HG02938 (cell line): ENCODE measurements at regions not wholly inside any gene's neighbourhood (a gene's known extent, or its start where the extent isn't known, plus 50 kb on each side); places are given as distances from the start of the nearest gene placed in this dataset.

ENCODE experiments used
- ATAC-seq: cut with Tn5 transposase; IDR thresholded peaks from one replicate; pipeline ENCODE4 v1.9.1; 2021; ENCODE audit warnings: mild to moderate bottlenecking, moderate library complexity; ENCODE audit not compliant: unreplicated experiment

- no peak for ATAC-seq
Measured at GRCh38 chr20:21583486-21584168, 69.8 kb upstream of the NKX2-2 start.

DNA sequence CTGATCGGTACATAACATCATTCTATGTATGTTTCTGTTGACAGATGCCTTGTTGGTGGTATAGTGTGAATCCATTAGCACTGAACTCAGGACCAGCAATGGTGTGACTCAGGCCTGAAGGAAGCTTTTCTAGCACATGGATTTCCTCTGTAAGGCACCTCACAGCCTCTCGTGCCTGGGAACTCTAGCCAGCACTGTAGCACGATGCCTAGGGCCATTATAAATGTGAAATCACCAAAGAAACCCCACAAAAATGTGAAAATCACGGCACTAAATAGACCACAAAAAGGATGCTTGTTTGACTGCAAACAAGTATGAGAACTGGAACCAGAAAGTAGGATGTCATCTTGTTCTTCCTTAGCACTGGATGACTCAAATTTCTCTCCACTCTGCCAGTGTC lies 63.7 kb upstream of the NKX2-2 start:
- no peak for ATAC-seq

DNA sequence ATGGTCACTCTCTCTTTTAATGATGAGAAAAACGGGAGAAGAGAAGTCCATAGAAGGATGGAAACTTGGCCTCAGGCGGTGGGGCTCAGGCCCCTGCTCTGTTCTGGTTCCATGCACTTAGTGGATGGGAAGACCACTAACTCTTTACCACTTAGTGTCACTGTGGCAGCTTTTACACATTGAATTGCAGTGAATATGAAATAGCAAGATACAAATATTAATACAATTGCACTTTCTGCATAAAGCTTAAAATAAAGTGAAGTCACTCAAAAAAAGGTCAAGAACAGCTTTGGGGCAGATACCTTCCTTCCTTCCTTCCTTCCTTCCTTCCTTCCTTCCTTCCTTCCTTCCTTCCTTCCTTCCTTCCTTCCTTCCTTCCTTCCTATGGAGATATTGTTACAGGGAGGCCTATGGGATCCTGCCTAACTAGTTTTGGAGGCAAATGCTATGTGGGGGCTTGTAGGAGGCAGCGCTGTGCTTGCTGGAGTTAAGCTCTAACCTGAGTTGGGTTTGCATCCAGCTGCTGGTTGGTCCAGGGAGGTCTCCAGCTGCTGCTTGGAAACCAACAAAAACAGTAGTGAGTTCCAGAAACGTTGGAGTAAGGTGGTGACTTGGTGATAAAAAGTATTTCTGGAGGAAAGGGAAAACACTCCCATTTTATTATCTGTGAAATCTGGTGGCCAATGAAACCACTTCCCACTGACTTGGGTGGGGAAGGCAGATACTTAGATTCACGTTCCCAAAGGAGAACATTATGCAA lies 62.3 kb upstream of the NKX2-2 start:
- no peak for ATAC-seq

GRCh38 chr20:21575167-21575566 lies 61.3 kb upstream of the NKX2-2 start:
- ATAC-seq, result no peak

DNA sequence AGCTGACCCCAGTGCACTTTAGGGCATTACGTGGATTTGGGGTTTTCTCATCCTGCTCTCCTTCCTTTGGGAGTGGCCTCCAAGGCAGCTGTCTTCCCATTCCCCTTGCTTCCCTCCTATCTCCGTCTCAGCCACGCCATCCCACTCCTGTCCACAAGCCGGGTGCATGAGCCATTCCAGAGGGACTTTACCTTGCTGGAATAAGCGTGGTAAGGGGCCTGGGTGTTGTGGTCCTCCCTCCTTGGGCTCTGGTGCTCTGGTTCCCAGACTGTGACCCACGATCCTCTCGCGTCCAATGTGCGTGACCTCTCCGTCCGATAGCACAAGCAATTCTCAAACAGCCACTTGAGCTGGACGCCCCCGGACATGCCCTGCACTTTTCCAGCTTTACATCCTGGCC lies 60.6 kb upstream of the NKX2-2 start:
- no peak for ATAC-seq

GRCh38 chr20:21573259-21573658 lies 59.4 kb upstream of the NKX2-2 start:
- ATAC-seq, result no peak

GRCh38 chr20:21571841-21572690 lies 58.2 kb upstream of the NKX2-2 start:
- ATAC-seq, result no peak

DNA sequence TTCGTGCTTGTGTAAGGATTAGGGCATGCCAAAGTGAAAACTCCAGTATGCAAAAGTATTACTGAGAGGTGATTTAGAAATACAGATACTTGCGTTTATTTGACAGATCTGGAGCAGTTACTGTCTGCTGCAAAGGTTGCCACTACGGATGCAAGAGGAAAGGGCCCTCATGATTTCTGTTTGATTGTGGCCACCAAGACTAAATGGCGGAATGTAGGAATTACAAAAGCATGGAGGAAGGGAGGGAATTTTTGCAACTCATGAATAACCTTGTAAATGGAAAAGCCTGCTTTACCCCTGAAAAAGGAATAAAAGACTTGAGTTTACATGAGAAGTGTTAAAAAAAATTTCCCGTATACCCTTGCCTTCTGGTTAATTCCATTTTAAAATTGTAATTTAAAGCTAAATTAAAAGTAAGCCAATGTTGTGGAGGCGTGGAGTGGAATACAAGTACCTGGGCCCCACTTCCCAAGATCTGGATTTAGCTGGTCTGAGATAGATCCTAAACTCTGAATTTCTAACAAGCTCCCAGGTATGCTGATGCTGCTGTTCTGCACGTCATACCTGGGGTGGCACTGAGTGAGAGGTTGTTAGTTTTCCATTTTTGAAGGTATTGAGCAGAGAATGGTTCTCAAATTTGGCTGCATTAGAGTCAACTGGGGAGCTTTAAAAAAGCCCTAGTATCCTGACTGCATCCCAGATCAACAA lies 56.6 kb upstream of the NKX2-2 start:
- no peak for ATAC-seq

DNA sequence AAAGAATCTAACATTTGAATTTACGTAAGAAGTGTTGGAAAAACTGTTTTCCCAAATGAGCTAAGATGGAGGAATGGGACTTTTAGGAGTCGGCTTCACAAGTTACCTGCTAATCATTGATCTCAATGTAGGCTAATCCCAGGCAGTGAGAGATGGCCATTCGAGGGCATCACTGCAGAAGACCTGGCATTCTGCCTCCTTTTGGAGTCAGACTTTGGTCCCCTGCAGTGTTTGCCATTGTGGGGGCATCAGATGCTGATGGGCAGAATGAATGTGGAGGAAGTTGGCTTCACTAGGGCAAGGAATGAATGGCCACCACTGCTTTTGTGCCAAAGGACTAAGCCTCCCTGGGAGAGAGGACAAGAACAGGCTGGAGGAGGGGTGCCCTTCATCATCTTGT lies 55.7 kb upstream of the NKX2-2 start:
- ATAC-seq, result no peak

GRCh38 chr20:21564127-21564773 lies 50.4 kb upstream of the NKX2-2 start:
- no peak for ATAC-seq
